ENCODE measurements at regions not wholly inside any gene's neighbourhood (a gene's known extent, or its start where the extent isn't known, plus 50 kb on each side); places are given as distances from the start of the nearest gene placed in this dataset.

DNA sequence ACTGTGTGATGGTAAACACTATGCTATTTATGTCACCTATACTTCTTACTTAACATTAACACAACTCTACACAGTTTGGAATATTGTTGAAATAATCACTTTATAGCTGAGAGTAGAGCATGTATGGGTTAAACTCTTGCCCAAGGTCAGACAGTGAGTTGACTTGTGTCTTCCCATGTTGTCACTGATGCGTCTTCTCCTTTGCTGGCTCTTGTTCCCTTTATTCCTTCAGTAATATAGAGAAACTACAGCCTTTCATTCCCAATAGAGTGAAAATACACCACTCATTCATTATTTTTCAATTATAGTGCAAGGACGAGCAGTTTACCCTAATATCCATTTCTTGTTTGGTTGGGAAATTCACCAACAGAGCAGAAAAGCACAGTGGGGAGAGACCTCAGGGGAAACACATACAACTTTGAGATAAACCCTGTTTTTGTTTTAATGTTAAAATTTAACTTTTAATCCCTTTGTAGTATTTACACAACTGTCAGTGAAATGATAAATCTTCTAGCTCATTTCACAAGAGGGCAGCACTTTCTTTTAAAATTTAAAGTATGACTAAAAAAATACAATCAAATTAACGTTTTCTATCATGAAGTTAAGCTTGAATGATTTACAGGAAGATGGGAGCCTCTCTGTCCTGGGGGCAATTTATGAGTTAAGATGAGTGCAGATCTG is 363.0 kb downstream of the UTRN start (continued):
- TF ChIP-seq, protein P1, sequence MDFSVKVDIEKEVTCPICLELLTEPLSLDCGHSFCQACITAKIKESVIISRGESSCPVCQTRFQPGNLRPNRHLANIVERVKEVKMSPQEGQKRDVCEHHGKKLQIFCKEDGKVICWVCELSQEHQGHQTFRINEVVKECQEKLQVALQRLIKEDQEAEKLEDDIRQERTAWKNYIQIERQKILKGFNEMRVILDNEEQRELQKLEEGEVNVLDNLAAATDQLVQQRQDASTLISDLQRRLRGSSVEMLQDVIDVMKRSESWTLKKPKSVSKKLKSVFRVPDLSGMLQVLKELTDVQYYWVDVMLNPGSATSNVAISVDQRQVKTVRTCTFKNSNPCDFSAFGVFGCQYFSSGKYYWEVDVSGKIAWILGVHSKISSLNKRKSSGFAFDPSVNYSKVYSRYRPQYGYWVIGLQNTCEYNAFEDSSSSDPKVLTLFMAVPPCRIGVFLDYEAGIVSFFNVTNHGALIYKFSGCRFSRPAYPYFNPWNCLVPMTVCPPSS (IDR thresholded peaks at IDR 0.05), result no peak
- TF ChIP-seq ZNF724P (CRISPR knock-in tag; IDR thresholded peaks at IDR 0.05; ENCODE audit: borderline replicate concordance) (0 out of 2 replicates have a peak, but pooled peaks have one; percentile 33), ZNF878 (CRISPR knock-in tag; IDR thresholded peaks at IDR 0.05) (no peak), SMYD3 (CRISPR knock-in tag; IDR thresholded peaks at IDR 0.05) (no peak), ZNF550 (CRISPR knock-in tag; IDR thresholded peaks at IDR 0.05; ENCODE audit: borderline replicate concordance) (no peak), PBX3 (CRISPR knock-in tag; IDR thresholded peaks at IDR 0.05; ENCODE audit: borderline replicate concordance) (peak; percentile 62; the same call in 1 of the 2 replicates), SALL2 (CRISPR knock-in tag; IDR thresholded peaks at IDR 0.05) (no peak), ZNF24 (IDR thresholded peaks at IDR 0.05) (no peak), PAXIP1 (CRISPR knock-in tag; conservative IDR thresholded peaks at IDR 0.05) (peak; percentile 91), RXRB (CRISPR knock-in tag; IDR thresholded peaks at IDR 0.05; ENCODE audit: borderline replicate concordance) (peak; percentile 57; the same call in 1 of the 2 replicates), SP4 (CRISPR knock-in tag; IDR thresholded peaks at IDR 0.05) (no peak), MLXIP (CRISPR knock-in tag; IDR thresholded peaks at IDR 0.05; ENCODE audit: borderline replicate concordance) (no peak), CHD2 (IDR thresholded peaks at IDR 0.05; ENCODE audit: low read depth, low read length) (no peak)
- TF ChIP-seq, protein P2, sequence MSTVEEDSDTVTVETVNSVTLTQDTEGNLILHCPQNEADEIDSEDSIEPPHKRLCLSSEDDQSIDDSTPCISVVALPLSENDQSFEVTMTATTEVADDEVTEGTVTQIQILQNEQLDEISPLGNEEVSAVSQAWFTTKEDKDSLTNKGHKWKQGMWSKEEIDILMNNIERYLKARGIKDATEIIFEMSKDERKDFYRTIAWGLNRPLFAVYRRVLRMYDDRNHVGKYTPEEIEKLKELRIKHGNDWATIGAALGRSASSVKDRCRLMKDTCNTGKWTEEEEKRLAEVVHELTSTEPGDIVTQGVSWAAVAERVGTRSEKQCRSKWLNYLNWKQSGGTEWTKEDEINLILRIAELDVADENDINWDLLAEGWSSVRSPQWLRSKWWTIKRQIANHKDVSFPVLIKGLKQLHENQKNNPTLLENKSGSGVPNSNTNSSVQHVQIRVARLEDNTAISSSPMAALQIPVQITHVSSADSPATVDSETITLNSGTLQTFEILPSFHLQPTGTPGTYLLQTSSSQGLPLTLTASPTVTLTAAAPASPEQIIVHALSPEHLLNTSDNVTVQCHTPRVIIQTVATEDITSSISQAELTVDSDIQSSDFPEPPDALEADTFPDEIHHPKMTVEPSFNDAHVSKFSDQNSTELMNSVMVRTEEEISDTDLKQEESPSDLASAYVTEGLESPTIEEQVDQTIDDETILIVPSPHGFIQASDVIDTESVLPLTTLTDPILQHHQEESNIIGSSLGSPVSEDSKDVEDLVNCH (CRISPR knock-in tag; IDR thresholded peaks at IDR 0.05), result no peak
- TF ChIP-seq, protein P3, sequence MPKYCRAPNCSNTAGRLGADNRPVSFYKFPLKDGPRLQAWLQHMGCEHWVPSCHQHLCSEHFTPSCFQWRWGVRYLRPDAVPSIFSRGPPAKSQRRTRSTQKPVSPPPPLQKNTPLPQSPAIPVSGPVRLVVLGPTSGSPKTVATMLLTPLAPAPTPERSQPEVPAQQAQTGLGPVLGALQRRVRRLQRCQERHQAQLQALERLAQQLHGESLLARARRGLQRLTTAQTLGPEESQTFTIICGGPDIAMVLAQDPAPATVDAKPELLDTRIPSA (CRISPR knock-in tag; IDR thresholded peaks at IDR 0.05; ENCODE audit: borderline replicate concordance), result no peak

Measured in HepG2 (cell line).